HG03342 (cell line): ENCODE measurements at regions not wholly inside any gene's neighbourhood (a gene's known extent, or its start where the extent isn't known, plus 50 kb on each side); places are given as distances from the start of the nearest gene placed in this dataset.

Experiments used
- ATAC-seq: cut with Tn5 transposase; IDR thresholded peaks from one replicate; pipeline ENCODE4 v1.9.1; 2021; ENCODE audit warnings: mild to moderate bottlenecking, moderate library complexity; ENCODE audit not compliant: unreplicated experiment

- no peak for ATAC-seq
These were observed 603.7 kb upstream of the CFAP20DC start for GRCh38 chr3:59653405-59654122.

- ATAC-seq = no peak
These were observed 594.9 kb upstream of the CFAP20DC start for GRCh38 chr3:59644479-59645402.

GRCh38 chr3:59641169-59641899 is 591.5 kb upstream of the CFAP20DC start:
- ATAC-seq = no peak

GRCh38 chr3:59632760-59633573 is 583.1 kb upstream of the CFAP20DC start:
- ATAC-seq = no peak

GRCh38 chr3:59631482-59631881 is 581.7 kb upstream of the CFAP20DC start:
- ATAC-seq = no peak

- ATAC-seq = no peak
These were observed 571.2 kb upstream of the CFAP20DC start for GRCh38 chr3:59621037-59621436.

GRCh38 chr3:59620325-59620724 is 570.5 kb upstream of the CFAP20DC start:
- ATAC-seq = no peak

GRCh38 chr3:59612444-59612715 is 562.6 kb upstream of the CFAP20DC start:
- no peak for ATAC-seq

- ATAC-seq = no peak
These were observed 562.0 kb upstream of the CFAP20DC start for GRCh38 chr3:59611649-59612443.

- ATAC-seq = no peak
These were observed 560.0 kb upstream of the CFAP20DC start for GRCh38 chr3:59609657-59610348.

- no peak for ATAC-seq
These were observed 558.5 kb upstream of the CFAP20DC start for GRCh38 chr3:59608356-59608755.

GRCh38 chr3:59607656-59608055 is 557.8 kb upstream of the CFAP20DC start:
- ATAC-seq = no peak

- no peak for ATAC-seq
These were observed 556.9 kb upstream of the CFAP20DC start for GRCh38 chr3:59606638-59607266.

- ATAC-seq = no peak
These were observed 556.2 kb upstream of the CFAP20DC start for GRCh38 chr3:59605944-59606534.

- no peak for ATAC-seq
These were observed 555.5 kb upstream of the CFAP20DC start for GRCh38 chr3:59605318-59605717.

GRCh38 chr3:59601486-59601885 is 551.7 kb upstream of the CFAP20DC start:
- no peak for ATAC-seq

- ATAC-seq = no peak
These were observed 550.8 kb upstream of the CFAP20DC start for GRCh38 chr3:59600631-59601030.

- no peak for ATAC-seq
These were observed 546.9 kb upstream of the CFAP20DC start for GRCh38 chr3:59596741-59597140.

- no peak for ATAC-seq
These were observed 546.0 kb upstream of the CFAP20DC start for GRCh38 chr3:59595830-59596229.
